IPS-15b (cell line): ENCODE measurements at regions not wholly inside any gene's neighbourhood (a gene's known extent, or its start where the extent isn't known, plus 50 kb on each side); places are given as distances from the start of the nearest gene placed in this dataset.

ENCODE experiments used
- H3K27me3 ChIP-seq: one replicate; pipeline ENCODE4 v1.6.1; 2013; ENCODE audit warnings: low read length; ENCODE audit not compliant: control insufficient read depth, insufficient read depth
- H3K36me3 ChIP-seq: one replicate; pipeline ENCODE4 v1.6.1; 2013; ENCODE audit warnings: low read length; ENCODE audit not compliant: control insufficient read depth, insufficient read depth
- H3K4me1 ChIP-seq: one replicate; pipeline ENCODE4 v1.6.1; 2013; ENCODE audit warnings: mild to moderate bottlenecking, low read length; ENCODE audit not compliant: control insufficient read depth, insufficient read depth
- H3K4me3 ChIP-seq: one replicate; pipeline ENCODE4 v1.5.1; 2013; ENCODE audit warnings: low read depth, low read length
- H3K9ac ChIP-seq: one replicate; pipeline ENCODE4 v1.6.1; 2013; ENCODE audit warnings: low read depth, mild to moderate bottlenecking, low read length
- H3K9me3 ChIP-seq: one replicate; pipeline ENCODE4 v1.6.1; 2013; ENCODE audit warnings: mild to moderate bottlenecking, low read length; ENCODE audit not compliant: control insufficient read depth, insufficient read depth

GRCh38 chr1:221855156-221855555 is 113.3 kb upstream of the DUSP10 start:
- Histone ChIP-seq H3K36me3 (no peaks in the 10 kb centered on the region), H3K9ac (no peak overlapping the region), H3K27me3 (no peaks in the 10 kb centered on the region), H3K4me3 (no peak overlapping the region), H3K4me1 (no peaks in the 10 kb centered on the region), H3K9me3 (no peaks in the 10 kb centered on the region)

GRCh38 chr1:221851336-221851735 is 109.4 kb upstream of the DUSP10 start:
- Histone ChIP-seq H3K4me3 (no peak overlapping the region), H3K9me3 (no peaks in the 10 kb centered on the region), H3K27me3 (no peaks in the 10 kb centered on the region), H3K4me1 (no peaks in the 10 kb centered on the region), H3K36me3 (no peaks in the 10 kb centered on the region), H3K9ac (no peak overlapping the region)

GRCh38 chr1:221850470-221851187 is 108.7 kb upstream of the DUSP10 start:
- Histone ChIP-seq H3K36me3 (no peaks in the 10 kb centered on the region), H3K9me3 (no peaks in the 10 kb centered on the region), H3K4me3 (no peak overlapping the region), H3K4me1 (no peaks in the 10 kb centered on the region), H3K27me3 (no peaks in the 10 kb centered on the region), H3K9ac (no peak overlapping the region)

- Histone ChIP-seq H3K4me1 (no peaks in the 10 kb centered on the region), H3K27me3 (no peaks in the 10 kb centered on the region), H3K9me3 (no peaks in the 10 kb centered on the region), H3K36me3 (no peaks in the 10 kb centered on the region), H3K9ac (no peak overlapping the region), H3K4me3 (no peak overlapping the region)
Observed at GRCh38 chr1:221849897-221850296, 108.0 kb upstream of the DUSP10 start.

- Histone ChIP-seq H3K4me3 (no peak overlapping the region), H3K9me3 (no peaks in the 10 kb centered on the region), H3K36me3 (no peaks in the 10 kb centered on the region), H3K4me1 (no peaks in the 10 kb centered on the region), H3K9ac (no peak overlapping the region), H3K27me3 (no peaks in the 10 kb centered on the region)
Observed at GRCh38 chr1:221849110-221849509, 107.2 kb upstream of the DUSP10 start.

- no peaks in the 10 kb centered on the region for H3K9me3 ChIP-seq
- no peaks in the 10 kb centered on the region for H3K4me1 ChIP-seq
- H3K9ac ChIP-seq = no peak overlapping the region
- H3K36me3 ChIP-seq = no peaks in the 10 kb centered on the region
- H3K4me3 ChIP-seq = no peak overlapping the region
- H3K27me3 ChIP-seq = no peaks in the 10 kb centered on the region
Observed at GRCh38 chr1:221847676-221848075, 105.8 kb upstream of the DUSP10 start.

GRCh38 chr1:221845650-221846371 is 103.9 kb upstream of the DUSP10 start:
- Histone ChIP-seq H3K9me3 (no peaks in the 10 kb centered on the region), H3K9ac (no peak overlapping the region), H3K4me1 (no peaks in the 10 kb centered on the region), H3K36me3 (no peaks in the 10 kb centered on the region), H3K27me3 (no peaks in the 10 kb centered on the region), H3K4me3 (no peak overlapping the region)

- no peaks in the 10 kb centered on the region for H3K36me3 ChIP-seq
- H3K27me3 ChIP-seq = no peaks in the 10 kb centered on the region
- H3K4me3 ChIP-seq = no peak overlapping the region
- no peaks in the 10 kb centered on the region for H3K9me3 ChIP-seq
- no peak overlapping the region for H3K9ac ChIP-seq
- H3K4me1 ChIP-seq = no peaks in the 10 kb centered on the region
Observed at GRCh38 chr1:221841983-221842335, 100.1 kb upstream of the DUSP10 start.

GRCh38 chr1:221841251-221841982 is 99.5 kb upstream of the DUSP10 start:
- no peaks in the 10 kb centered on the region for H3K36me3 ChIP-seq
- no peaks in the 10 kb centered on the region for H3K27me3 ChIP-seq
- no peak overlapping the region for H3K9ac ChIP-seq
- no peak overlapping the region for H3K4me3 ChIP-seq
- no peaks in the 10 kb centered on the region for H3K4me1 ChIP-seq
- H3K9me3 ChIP-seq = no peaks in the 10 kb centered on the region

GRCh38 chr1:221840511-221841243 is 98.8 kb upstream of the DUSP10 start:
- Histone ChIP-seq H3K4me3 (no peak overlapping the region), H3K4me1 (no peaks in the 10 kb centered on the region), H3K9ac (no peak overlapping the region), H3K9me3 (no peaks in the 10 kb centered on the region), H3K27me3 (no peaks in the 10 kb centered on the region), H3K36me3 (no peaks in the 10 kb centered on the region)

GRCh38 chr1:221839782-221840395 is 98.0 kb upstream of the DUSP10 start:
- Histone ChIP-seq H3K9ac (no peak overlapping the region), H3K27me3 (no peaks in the 10 kb centered on the region), H3K36me3 (no peaks in the 10 kb centered on the region), H3K9me3 (no peaks in the 10 kb centered on the region), H3K4me3 (no peak overlapping the region), H3K4me1 (no peaks in the 10 kb centered on the region)
